ENCODE measurements at regions not wholly inside any gene's neighbourhood (a gene's known extent, or its start where the extent isn't known, plus 50 kb on each side); places are given as distances from the start of the nearest gene placed in this dataset.

DNA sequence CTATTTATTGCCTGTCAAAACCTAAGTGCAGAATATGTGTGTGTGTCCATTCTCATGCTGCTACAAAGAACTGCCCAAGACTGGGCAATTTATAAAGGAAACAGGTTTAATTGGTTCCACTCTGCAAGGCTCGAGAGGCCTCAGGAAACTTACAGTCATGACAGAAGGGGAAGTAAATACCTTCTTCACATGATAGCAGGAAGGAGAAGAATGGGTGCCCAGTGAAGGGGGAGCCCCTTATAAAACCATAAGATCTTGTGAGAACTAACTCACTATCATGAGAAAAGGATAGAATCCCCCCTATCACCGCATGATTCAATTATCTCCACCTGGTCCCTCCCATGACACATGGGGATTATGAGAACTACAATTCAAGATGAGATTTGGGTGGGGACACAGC lies 300.7 kb upstream of the SNX7 start:
- FAIRE-seq (no peak), DNase-seq (no peak)
- Histone ChIP-seq H3K27ac (ENCODE audit: low read depth in 2 of 2, low read length in 2 of 2) (no peak overlapping the region), H3K4me1 (ENCODE audit: control insufficient read depth in 2 of 3, insufficient read depth in 2 of 3, low read depth in 1 of 3, low read length in 3 of 3) (no peaks in the 10 kb centered on the region), H3K9ac (ENCODE audit: low read length in 3 of 3) (no peak overlapping the region), H3K4me3 (ENCODE audit: low read length in 3 of 3) (no peak overlapping the region), H3K9me3 (ENCODE audit: control insufficient read depth in 2 of 3, insufficient read depth in 1 of 3, low read length in 3 of 3) (no peaks in the 10 kb centered on the region), H3K36me3 (ENCODE audit: control insufficient read depth in 2 of 3, insufficient read depth in 3 of 3, low read length in 3 of 3) (no peaks in the 10 kb centered on the region), H3K27me3 (ENCODE audit: control insufficient read depth, insufficient read depth, low read length) (no peaks in the 10 kb centered on the region)
- intact Hi-C loops (cut with DNase I) = no loop called here
- TF ChIP-seq CTCF (IDR thresholded peaks at IDR 0.05; ENCODE audit: borderline replicate concordance, extremely low read depth, insufficient read depth) = no peak

GRCh38 chr1:98355656-98356383 lies 305.7 kb upstream of the SNX7 start:
- intact Hi-C loops (cut with DNase I) = no loop called here
- H3K4me1 ChIP-seq (ENCODE audit: control insufficient read depth in 2 of 3, insufficient read depth in 2 of 3, low read depth in 1 of 3, low read length in 3 of 3) = no peaks in the 10 kb centered on the region
- no peaks in the 10 kb centered on the region for H3K9me3 ChIP-seq (ENCODE audit: control insufficient read depth in 2 of 3, insufficient read depth in 1 of 3, low read length in 3 of 3)
- H3K27me3 ChIP-seq (ENCODE audit: control insufficient read depth, insufficient read depth, low read length) = no peaks in the 10 kb centered on the region
- H3K4me3 ChIP-seq (ENCODE audit: low read length in 3 of 3) = no peak overlapping the region
- no peaks in the 10 kb centered on the region for H3K36me3 ChIP-seq (ENCODE audit: control insufficient read depth in 2 of 3, insufficient read depth in 3 of 3, low read length in 3 of 3)
- H3K27ac ChIP-seq (ENCODE audit: low read depth in 2 of 2, low read length in 2 of 2) = no peak overlapping the region
- no peak overlapping the region for H3K9ac ChIP-seq (ENCODE audit: low read length in 3 of 3)
- TF ChIP-seq CTCF (IDR thresholded peaks at IDR 0.05; ENCODE audit: borderline replicate concordance, extremely low read depth, insufficient read depth) = no peak
- no peak for FAIRE-seq
- DNase-seq = peak in 3 of 5 donors; percentile 18 to 67 (median 50)

- Histone ChIP-seq H3K9ac (ENCODE audit: low read length in 3 of 3) (no peak overlapping the region), H3K4me3 (ENCODE audit: low read length in 3 of 3) (no peak overlapping the region), H3K27ac (ENCODE audit: low read depth in 2 of 2, low read length in 2 of 2) (no peak overlapping the region), H3K27me3 (ENCODE audit: control insufficient read depth, insufficient read depth, low read length) (no peaks in the 10 kb centered on the region), H3K36me3 (ENCODE audit: control insufficient read depth in 2 of 3, insufficient read depth in 3 of 3, low read length in 3 of 3) (no peaks in the 10 kb centered on the region), H3K9me3 (ENCODE audit: control insufficient read depth in 2 of 3, insufficient read depth in 1 of 3, low read length in 3 of 3) (no peaks in the 10 kb centered on the region), H3K4me1 (ENCODE audit: control insufficient read depth in 2 of 3, insufficient read depth in 2 of 3, low read depth in 1 of 3, low read length in 3 of 3) (no peaks in the 10 kb centered on the region)
- intact Hi-C loops (cut with DNase I) = no loop called here
- FAIRE-seq (no peak), DNase-seq (no peak)
- TF ChIP-seq CTCF (IDR thresholded peaks at IDR 0.05; ENCODE audit: borderline replicate concordance, extremely low read depth, insufficient read depth) = no peak
Observed at GRCh38 chr1:98352378-98352777, 309.1 kb upstream of the SNX7 start.

GRCh38 chr1:98351561-98351960 lies 310.0 kb upstream of the SNX7 start:
- Histone ChIP-seq H3K27me3 (ENCODE audit: control insufficient read depth, insufficient read depth, low read length) (no peaks in the 10 kb centered on the region), H3K36me3 (ENCODE audit: control insufficient read depth in 2 of 3, insufficient read depth in 3 of 3, low read length in 3 of 3) (no peaks in the 10 kb centered on the region), H3K4me3 (ENCODE audit: low read length in 3 of 3) (no peak overlapping the region), H3K4me1 (ENCODE audit: control insufficient read depth in 2 of 3, insufficient read depth in 2 of 3, low read depth in 1 of 3, low read length in 3 of 3) (no peaks in the 10 kb centered on the region), H3K9me3 (ENCODE audit: control insufficient read depth in 2 of 3, insufficient read depth in 1 of 3, low read length in 3 of 3) (no peaks in the 10 kb centered on the region), H3K27ac (ENCODE audit: low read depth in 2 of 2, low read length in 2 of 2) (no peak overlapping the region), H3K9ac (ENCODE audit: low read length in 3 of 3) (no peak overlapping the region)
- FAIRE-seq = no peak
- TF ChIP-seq CTCF (IDR thresholded peaks at IDR 0.05; ENCODE audit: borderline replicate concordance, extremely low read depth, insufficient read depth) = no peak
- intact Hi-C loops (cut with DNase I) = no loop called here
- no peak for DNase-seq

Data from kidney (tissue), 13 donors.